IMR-90 (cell line): ENCODE measurements at regions not wholly inside any gene's neighbourhood (a gene's known extent, or its start where the extent isn't known, plus 50 kb on each side); places are given as distances from the start of the nearest gene placed in this dataset.

ENCODE experiments used
- ATAC-seq: fragments of 200-7000 bp; cut with Tn5 transposase; 2 replicates; pipeline ENCODE4 v1.9.1; 2020; ENCODE audit warnings: low read depth, mild to moderate bottlenecking, moderate library complexity
- BruUV-seq: library from RNA; stranded (reverse); fragments of 400-500 nt; replicated peaks from 2 replicates; lab custom pipeline; 2021; lab: Mats Ljungman, UMichigan
- CTCF ChIA-PET: fragments of 300-600 bp; formaldehyde crosslinking; extraction: SDS; loops from one replicate; lab custom pipeline; 2021; ENCODE audit warnings: antibody characterized with exemption; lab: Yijun Ruan, JAX
- POLR2A ChIA-PET: fragments of 300-600 bp; sonication (Branson Sonifier 250); formaldehyde crosslinking; loops from one replicate; lab custom pipeline; 2022; ENCODE audit warnings: antibody characterized with exemption; ENCODE audit not compliant: unreplicated experiment; lab: Charles Lee
- DNase-seq: peaks from one replicate; pipeline ENCODE4 v3.0.0; 2013
- H2AFZ ChIP-seq: replicated peaks from 2 replicates; pipeline ENCODE3; 2013; ENCODE audit warnings: low read length, mild to moderate bottlenecking; ENCODE audit not compliant: poor library complexity
- H2AK5ac ChIP-seq: 2 replicates; pipeline ENCODE4 v1.6.1; 2013; ENCODE audit warnings: low read depth, low read length, inconsistent platforms
- H2AK9ac ChIP-seq: replicated peaks from 2 replicates; pipeline ENCODE3; 2013; ENCODE audit warnings: mild to moderate bottlenecking, low read depth, low read length, moderate library complexity; ENCODE audit not compliant: poor library complexity
- H2BK120ac ChIP-seq: 2 replicates; pipeline ENCODE4 v1.6.1; 2013; ENCODE audit warnings: low read depth, low read length, inconsistent platforms
- H2BK15ac ChIP-seq: 3 replicates; pipeline ENCODE4 v1.6.1; 2013; ENCODE audit warnings: low read depth, low read length, inconsistent platforms
- H2BK20ac ChIP-seq: 2 replicates; pipeline ENCODE4 v1.6.1; 2013; ENCODE audit warnings: low read depth, mild to moderate bottlenecking, inconsistent platforms, low read length, moderate library complexity
- H2BK5ac ChIP-seq: 2 replicates; pipeline ENCODE4 v1.6.1; 2013; ENCODE audit warnings: mild to moderate bottlenecking, low read depth, low read length, inconsistent platforms; ENCODE audit not compliant: poor library complexity, severe bottlenecking
- H3K14ac ChIP-seq: replicated peaks from 2 replicates; pipeline ENCODE4 v1.6.1; 2013; ENCODE audit warnings: low read depth, low read length, inconsistent platforms
- H3K18ac ChIP-seq: 2 replicates; pipeline ENCODE4 v1.6.1; 2013; ENCODE audit warnings: low read depth, low read length, control low read depth
- H3K23ac ChIP-seq: 2 replicates; pipeline ENCODE4 v1.6.1; 2013; ENCODE audit warnings: low read depth, low read length, inconsistent platforms
- H3K27ac ChIP-seq: 2 replicates; pipeline ENCODE4 v1.5.1; 2013; ENCODE audit warnings: mild to moderate bottlenecking, control low read depth, low read length; ENCODE audit not compliant: insufficient read depth
- H3K27me3 ChIP-seq: 2 replicates; pipeline ENCODE4 v1.6.1; 2013; ENCODE audit warnings: low read length; ENCODE audit not compliant: control insufficient read depth, insufficient read depth
- H3K36me3 ChIP-seq: 2 replicates; pipeline ENCODE4 v1.6.1; 2013; ENCODE audit warnings: low read length, mixed read lengths; ENCODE audit not compliant: control insufficient read depth, insufficient read depth
- H3K4ac ChIP-seq: 2 replicates; pipeline ENCODE4 v1.6.1; 2013; ENCODE audit warnings: low read depth, low read length, inconsistent platforms
- H3K4me1 ChIP-seq: 2 replicates; pipeline ENCODE4 v1.6.1; 2013; ENCODE audit warnings: low read length, mixed read lengths; ENCODE audit not compliant: control insufficient read depth, insufficient read depth
- H3K4me2 ChIP-seq: 2 replicates; pipeline ENCODE4 v1.6.1; 2013; ENCODE audit warnings: low read depth, mild to moderate bottlenecking, control low read depth, low read length, moderate library complexity
- H3K4me3 ChIP-seq: 2 replicates; pipeline ENCODE4 v1.5.1; 2013; ENCODE audit warnings: low read depth, mild to moderate bottlenecking, control low read depth, low read length, moderate library complexity; ENCODE audit not compliant: insufficient read depth
- H3K56ac ChIP-seq: 2 replicates; pipeline ENCODE4 v1.6.1; 2013; ENCODE audit warnings: low read length, inconsistent platforms; ENCODE audit not compliant: insufficient read depth; ENCODE audit errors: extremely low read depth
- H3K79me1 ChIP-seq, 2 experiments: 2 replicates each; pipeline ENCODE4 v1.6.1; 2013; ENCODE audit warnings: low read length in 2 of 2, inconsistent platforms in 1 of 2, low read depth in 1 of 2
- H3K9ac ChIP-seq: 2 replicates; pipeline ENCODE4 v1.6.1; 2013; ENCODE audit warnings: low read depth, low read length, control low read depth
- H3K9me1 ChIP-seq: 2 replicates; pipeline ENCODE4 v1.6.1; 2013; ENCODE audit warnings: low read length, inconsistent platforms; ENCODE audit not compliant: insufficient read depth
- H3K9me3 ChIP-seq: 2 replicates; pipeline ENCODE4 v1.6.1; 2013; ENCODE audit warnings: low read length; ENCODE audit not compliant: control insufficient read depth, insufficient read depth
- H4K20me1 ChIP-seq: 2 replicates; pipeline ENCODE4 v1.6.1; 2013; ENCODE audit warnings: low read length, inconsistent platforms; ENCODE audit not compliant: insufficient read depth
- H4K5ac ChIP-seq: 2 replicates; pipeline ENCODE4 v1.6.1; 2013; ENCODE audit warnings: mild to moderate bottlenecking, low read depth, low read length, control low read depth
- H4K8ac ChIP-seq, 2 experiments: 2 replicates each; pipeline ENCODE4 v1.6.1; 2013; ENCODE audit warnings: low read depth in 2 of 2, low read length in 2 of 2, control low read depth in 1 of 2, inconsistent platforms in 1 of 2
- H4K91ac ChIP-seq: 2 replicates; pipeline ENCODE4 v1.6.1; 2013; ENCODE audit warnings: low read depth, low read length, inconsistent platforms; ENCODE audit not compliant: insufficient read depth
- CHD1 ChIP-seq: IDR thresholded peaks from 2 replicates; pipeline ENCODE4 v1.6.1; 2012; ENCODE audit warnings: low read depth, low read length, improper control_type of control experiment
- FOS ChIP-seq: fragments of 150-350 bp; IDR thresholded peaks from 2 replicates; pipeline ENCODE4 v1.6.1; 2016; ENCODE audit warnings: low read depth, low read length
- MXI1 ChIP-seq: IDR thresholded peaks from 2 replicates; pipeline ENCODE4 v1.6.1; 2012; ENCODE audit warnings: low read depth, mild to moderate bottlenecking, low read length, moderate library complexity, borderline replicate concordance
- NFE2L2 ChIP-seq: fragments of 150-350 bp; IDR thresholded peaks from 2 replicates; pipeline ENCODE4 v1.6.1; 2016; ENCODE audit warnings: low read depth, mild to moderate bottlenecking, low read length
- POLR2A ChIP-seq: IDR thresholded peaks from 2 replicates; pipeline ENCODE4 v1.6.1; 2012; ENCODE audit warnings: mild to moderate bottlenecking, low read depth, low read length
- RCOR1 ChIP-seq: IDR thresholded peaks from 2 replicates; pipeline ENCODE4 v1.6.1; 2012; ENCODE audit warnings: mild to moderate bottlenecking, low read length, improper control_type of control experiment; ENCODE audit not compliant: insufficient replicate concordance
- RFX5 ChIP-seq: IDR thresholded peaks from 2 replicates; pipeline ENCODE4 v1.8.0; 2012; ENCODE audit warnings: low read depth, mild to moderate bottlenecking, low read length, moderate library complexity
- WGBS, 2 experiments: methylation state at CpG; one replicate each; pipeline versions ENCODE4 v1.1.5 to v1.1.7; 2013; ENCODE audit warnings: missing lambda C conversion rate in 2 of 2; ENCODE audit not compliant: insufficient read length in 1 of 2; ENCODE audit errors: extremely low coverage in 2 of 2; 5-methylcytosine and 5-hydroxymethylcytosine counted together
- dilution Hi-C: fragments of 300-500 bp; cut with HindIII; formaldehyde crosslinking; loops from one replicate; pipeline ENCODE4 v1.14.3; 2018; ENCODE audit warnings: low sequenced_read_pairs; ENCODE audit not compliant: unreplicated experiment
- in situ Hi-C: fragments of 300-500 bp; cut with MboI; formaldehyde crosslinking; loops from 3 replicates; pipeline ENCODE4 v1.14.3; 2019; ENCODE audit warnings: low sequenced_read_pairs, inconsistent platforms, mixed read lengths
- intact Hi-C: fragments of 100-400 bp; cut with micrococcal nuclease; formaldehyde crosslinking; loops from 2 replicates; pipeline ENCODE4 v1.10.0; 2022
- TF ChIP-seq, protein P1 (sequence below): conservative IDR thresholded peaks from 2 replicates; pipeline ENCODE4 v1.5.1; 2012; ENCODE audit warnings: mild to moderate bottlenecking, low read depth, low read length, improper control_type of control experiment
- TF ChIP-seq, protein P2 (sequence below): fragments of 150-350 bp; IDR thresholded peaks from 2 replicates; pipeline ENCODE4 v1.6.1; 2017; ENCODE audit warnings: mild to moderate bottlenecking, antibody characterized with exemption, low read length, low read depth
- TF ChIP-seq, protein P3 (sequence below): fragments of 150-350 bp; IDR thresholded peaks from 2 replicates; pipeline ENCODE4 v1.6.1; 2016; ENCODE audit warnings: low read depth, mild to moderate bottlenecking, low read length, moderate library complexity, borderline replicate concordance

GRCh38 chr10:20976891-20977290 is 79.8 kb upstream of the NEBL start:
- Histone ChIP-seq H3K4ac (no peak overlapping the region), H3K56ac (no peak overlapping the region), H4K8ac (no peak overlapping the region), H3K9me3 (no peaks in the 10 kb centered on the region), H2BK15ac (no peak overlapping the region), H3K9ac (no peak overlapping the region), H2BK20ac (no peak overlapping the region), H2AFZ (no peak overlapping the region), H2BK5ac (no peak overlapping the region), H2BK120ac (no peak overlapping the region), H3K79me1 (no peaks in the 10 kb centered on the region), H3K9me1 (no peaks in the 10 kb centered on the region), H3K27ac (no peak overlapping the region), H3K23ac (no peak overlapping the region), H3K4me1 (no peaks in the 10 kb centered on the region), H3K27me3 (no peaks in the 10 kb centered on the region), H4K91ac (no peak overlapping the region), H3K18ac (no peak overlapping the region), H2AK9ac (no peak overlapping the region), H3K36me3 (no peaks in the 10 kb centered on the region), H2AK5ac (no peak overlapping the region), H3K4me2 (no peak overlapping the region), H3K4me3 (no peak overlapping the region), H4K20me1 (no peaks in the 10 kb centered on the region), H4K5ac (no peak overlapping the region), H3K14ac (no peak overlapping the region)
- WGBS, 2 experiments = no CpG with 5 or more reads among the region's 3 CpGs
- CTCF ChIA-PET = no interaction called here
- DNase-seq (no peak), ATAC-seq (no peak)
- TF ChIP-seq MXI1 (no peak), CHD1 (no peak), POLR2A (no peak), RFX5 (no peak), FOS (no peak), NFE2L2 (no peak), RCOR1 (no peak)
- TF ChIP-seq, protein P1, sequence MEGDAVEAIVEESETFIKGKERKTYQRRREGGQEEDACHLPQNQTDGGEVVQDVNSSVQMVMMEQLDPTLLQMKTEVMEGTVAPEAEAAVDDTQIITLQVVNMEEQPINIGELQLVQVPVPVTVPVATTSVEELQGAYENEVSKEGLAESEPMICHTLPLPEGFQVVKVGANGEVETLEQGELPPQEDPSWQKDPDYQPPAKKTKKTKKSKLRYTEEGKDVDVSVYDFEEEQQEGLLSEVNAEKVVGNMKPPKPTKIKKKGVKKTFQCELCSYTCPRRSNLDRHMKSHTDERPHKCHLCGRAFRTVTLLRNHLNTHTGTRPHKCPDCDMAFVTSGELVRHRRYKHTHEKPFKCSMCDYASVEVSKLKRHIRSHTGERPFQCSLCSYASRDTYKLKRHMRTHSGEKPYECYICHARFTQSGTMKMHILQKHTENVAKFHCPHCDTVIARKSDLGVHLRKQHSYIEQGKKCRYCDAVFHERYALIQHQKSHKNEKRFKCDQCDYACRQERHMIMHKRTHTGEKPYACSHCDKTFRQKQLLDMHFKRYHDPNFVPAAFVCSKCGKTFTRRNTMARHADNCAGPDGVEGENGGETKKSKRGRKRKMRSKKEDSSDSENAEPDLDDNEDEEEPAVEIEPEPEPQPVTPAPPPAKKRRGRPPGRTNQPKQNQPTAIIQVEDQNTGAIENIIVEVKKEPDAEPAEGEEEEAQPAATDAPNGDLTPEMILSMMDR = no peak
- TF ChIP-seq, protein P2, sequence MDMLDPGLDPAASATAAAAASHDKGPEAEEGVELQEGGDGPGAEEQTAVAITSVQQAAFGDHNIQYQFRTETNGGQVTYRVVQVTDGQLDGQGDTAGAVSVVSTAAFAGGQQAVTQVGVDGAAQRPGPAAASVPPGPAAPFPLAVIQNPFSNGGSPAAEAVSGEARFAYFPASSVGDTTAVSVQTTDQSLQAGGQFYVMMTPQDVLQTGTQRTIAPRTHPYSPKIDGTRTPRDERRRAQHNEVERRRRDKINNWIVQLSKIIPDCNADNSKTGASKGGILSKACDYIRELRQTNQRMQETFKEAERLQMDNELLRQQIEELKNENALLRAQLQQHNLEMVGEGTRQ = no peak
- TF ChIP-seq, protein P3, sequence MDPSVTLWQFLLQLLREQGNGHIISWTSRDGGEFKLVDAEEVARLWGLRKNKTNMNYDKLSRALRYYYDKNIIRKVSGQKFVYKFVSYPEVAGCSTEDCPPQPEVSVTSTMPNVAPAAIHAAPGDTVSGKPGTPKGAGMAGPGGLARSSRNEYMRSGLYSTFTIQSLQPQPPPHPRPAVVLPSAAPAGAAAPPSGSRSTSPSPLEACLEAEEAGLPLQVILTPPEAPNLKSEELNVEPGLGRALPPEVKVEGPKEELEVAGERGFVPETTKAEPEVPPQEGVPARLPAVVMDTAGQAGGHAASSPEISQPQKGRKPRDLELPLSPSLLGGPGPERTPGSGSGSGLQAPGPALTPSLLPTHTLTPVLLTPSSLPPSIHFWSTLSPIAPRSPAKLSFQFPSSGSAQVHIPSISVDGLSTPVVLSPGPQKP = no peak
- no TSS peak for BruUV-seq
- intact Hi-C loops = no loop called here
- dilution Hi-C loops = no loop called here
- POLR2A ChIA-PET = no interaction called here
- in situ Hi-C loops = no loop called here
